ENCODE measurements at regions not wholly inside any gene's neighbourhood (a gene's known extent, or its start where the extent isn't known, plus 50 kb on each side); places are given as distances from the start of the nearest gene placed in this dataset.

DNA sequence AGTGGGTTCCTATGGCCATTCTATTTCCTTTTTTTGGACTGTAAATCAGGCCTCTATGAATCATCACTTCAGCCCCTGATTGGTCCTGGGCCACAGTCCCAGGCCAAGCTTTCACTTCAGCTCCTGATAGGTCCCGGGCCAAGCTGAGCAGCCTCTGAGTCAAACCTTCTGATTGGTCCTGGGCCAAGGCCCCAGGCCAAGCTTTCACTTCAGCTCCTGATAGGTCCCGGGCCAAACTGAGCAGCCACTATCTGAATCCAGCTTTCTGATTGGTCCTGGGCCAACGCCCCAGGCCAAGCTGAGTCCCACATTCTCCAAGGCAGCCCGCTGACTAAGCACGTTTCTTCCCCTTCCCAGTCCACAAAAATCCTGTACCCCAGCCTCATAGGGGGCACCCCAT lies 1972.9 kb upstream of the ACO1 start (continued):
- TF ChIP-seq TAF1 (IDR thresholded peaks at IDR 0.05; ENCODE audit: low read depth, low read length) (no peak), CBX5 (IDR thresholded peaks at IDR 0.05; ENCODE audit: low read depth, low read length) (no peak), SP1 (IDR thresholded peaks at IDR 0.05; ENCODE audit: low read depth, low read length) (no peak), CHD1 (IDR thresholded peaks at IDR 0.05; ENCODE audit: low read depth, low read length) (no peak), RFX5 (IDR thresholded peaks at IDR 0.05; ENCODE audit: borderline replicate concordance, low read depth, low read length) (no peak), KDM5A (IDR thresholded peaks at IDR 0.05; ENCODE audit: low read length) (no peak), EP300 (IDR thresholded peaks at IDR 0.05; ENCODE audit: borderline replicate concordance in 1 of 2, low read depth in 2 of 2, low read length in 2 of 2) (no peak), ASH2L (IDR thresholded peaks at IDR 0.05; ENCODE audit: low read length) (no peak), SIX5 (IDR thresholded peaks at IDR 0.05; ENCODE audit: low read depth, low read length) (no peak), GTF2F1 (IDR thresholded peaks at IDR 0.05; ENCODE audit: borderline replicate concordance, low read depth, low read length) (no peak), BACH1 (IDR thresholded peaks at IDR 0.05; ENCODE audit: low read length) (no peak), RNF2 (IDR thresholded peaks at IDR 0.05; ENCODE audit: borderline replicate concordance, low read depth, low read length, missing control alignments, poor library complexity, severe bottlenecking) (no peak)
- TF ChIP-seq, protein P1, sequence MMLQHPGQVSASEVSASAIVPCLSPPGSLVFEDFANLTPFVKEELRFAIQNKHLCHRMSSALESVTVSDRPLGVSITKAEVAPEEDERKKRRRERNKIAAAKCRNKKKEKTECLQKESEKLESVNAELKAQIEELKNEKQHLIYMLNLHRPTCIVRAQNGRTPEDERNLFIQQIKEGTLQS (IDR thresholded peaks at IDR 0.05; ENCODE audit: insufficient read depth, low read depth, low read length): no peak
- TF ChIP-seq, protein P2, sequence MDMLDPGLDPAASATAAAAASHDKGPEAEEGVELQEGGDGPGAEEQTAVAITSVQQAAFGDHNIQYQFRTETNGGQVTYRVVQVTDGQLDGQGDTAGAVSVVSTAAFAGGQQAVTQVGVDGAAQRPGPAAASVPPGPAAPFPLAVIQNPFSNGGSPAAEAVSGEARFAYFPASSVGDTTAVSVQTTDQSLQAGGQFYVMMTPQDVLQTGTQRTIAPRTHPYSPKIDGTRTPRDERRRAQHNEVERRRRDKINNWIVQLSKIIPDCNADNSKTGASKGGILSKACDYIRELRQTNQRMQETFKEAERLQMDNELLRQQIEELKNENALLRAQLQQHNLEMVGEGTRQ (IDR thresholded peaks at IDR 0.05; ENCODE audit: low read length): no peak
- TF ChIP-seq, protein P3, sequence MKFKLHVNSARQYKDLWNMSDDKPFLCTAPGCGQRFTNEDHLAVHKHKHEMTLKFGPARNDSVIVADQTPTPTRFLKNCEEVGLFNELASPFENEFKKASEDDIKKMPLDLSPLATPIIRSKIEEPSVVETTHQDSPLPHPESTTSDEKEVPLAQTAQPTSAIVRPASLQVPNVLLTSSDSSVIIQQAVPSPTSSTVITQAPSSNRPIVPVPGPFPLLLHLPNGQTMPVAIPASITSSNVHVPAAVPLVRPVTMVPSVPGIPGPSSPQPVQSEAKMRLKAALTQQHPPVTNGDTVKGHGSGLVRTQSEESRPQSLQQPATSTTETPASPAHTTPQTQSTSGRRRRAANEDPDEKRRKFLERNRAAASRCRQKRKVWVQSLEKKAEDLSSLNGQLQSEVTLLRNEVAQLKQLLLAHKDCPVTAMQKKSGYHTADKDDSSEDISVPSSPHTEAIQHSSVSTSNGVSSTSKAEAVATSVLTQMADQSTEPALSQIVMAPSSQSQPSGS (IDR thresholded peaks at IDR 0.05; ENCODE audit: low read length): no peak
